Glomerular endothelial cell (primary cell): ENCODE measurements at regions not wholly inside any gene's neighbourhood (a gene's known extent, or its start where the extent isn't known, plus 50 kb on each side); places are given as distances from the start of the nearest gene placed in this dataset.

Source experiments
- DNase-seq: peaks from one replicate; pipeline ENCODE4 v3.0.0-alpha.2; 2011; ENCODE audit warnings: low read depth, low spot score; ENCODE audit errors: extremely low read depth

GRCh38 chr20:51163996-51164600 lies 141.2 kb upstream of the KCNG1 start:
- no peak for DNase-seq

- no peak for DNase-seq
These were observed 139.1 kb upstream of the KCNG1 start for GRCh38 chr20:51162015-51162414.

- DNase-seq, result no peak
These were observed 137.9 kb upstream of the KCNG1 start for GRCh38 chr20:51160821-51161220.

GRCh38 chr20:51159981-51160380 lies 137.1 kb upstream of the KCNG1 start:
- DNase-seq, result no peak

GRCh38 chr20:51159303-51159702 lies 136.4 kb upstream of the KCNG1 start:
- DNase-seq, result no peak

GRCh38 chr20:51158226-51158625 lies 135.3 kb upstream of the KCNG1 start:
- DNase-seq, result no peak

- no peak for DNase-seq
These were observed 133.4 kb upstream of the KCNG1 start for GRCh38 chr20:51156041-51156982.

- no peak for DNase-seq
These were observed 132.1 kb upstream of the KCNG1 start for GRCh38 chr20:51154708-51155690.

GRCh38 chr20:51153867-51154707 lies 131.2 kb upstream of the KCNG1 start:
- DNase-seq, result no peak

GRCh38 chr20:51148941-51149340 lies 126.0 kb upstream of the KCNG1 start:
- DNase-seq, result no peak

GRCh38 chr20:51144476-51144875 lies 121.6 kb upstream of the KCNG1 start:
- DNase-seq, result no peak

- no peak for DNase-seq
These were observed 120.7 kb upstream of the KCNG1 start for GRCh38 chr20:51143652-51144051.

- no peak for DNase-seq
These were observed 119.5 kb upstream of the KCNG1 start for GRCh38 chr20:51142448-51142847.

GRCh38 chr20:51140671-51141070 lies 117.8 kb upstream of the KCNG1 start:
- DNase-seq, result no peak

- no peak for DNase-seq
These were observed 117.0 kb upstream of the KCNG1 start for GRCh38 chr20:51139891-51140290.

- no peak for DNase-seq
These were observed 115.7 kb upstream of the KCNG1 start for GRCh38 chr20:51138576-51138975.

- DNase-seq, result no peak
These were observed 114.6 kb upstream of the KCNG1 start for GRCh38 chr20:51137461-51137860.

GRCh38 chr20:51135926-51136715 lies 113.2 kb upstream of the KCNG1 start:
- DNase-seq, result peak; percentile 7

GRCh38 chr20:51134405-51134804 lies 111.5 kb upstream of the KCNG1 start:
- DNase-seq, result no peak
